HUES64 (cell line): ENCODE measurements at regions not wholly inside any gene's neighbourhood (a gene's known extent, or its start where the extent isn't known, plus 50 kb on each side); places are given as distances from the start of the nearest gene placed in this dataset.

Source experiments
- H3K27ac ChIP-seq: 2 replicates; pipeline ENCODE4 v1.7.0; 2013; ENCODE audit warnings: low read depth, low read length, inconsistent platforms
- H3K27me3 ChIP-seq: 2 replicates; pipeline ENCODE4 v1.6.1; 2013; ENCODE audit warnings: mild to moderate bottlenecking, low read length; ENCODE audit not compliant: insufficient read depth
- H3K36me3 ChIP-seq: 2 replicates; pipeline ENCODE4 v1.6.1; 2013; ENCODE audit warnings: mild to moderate bottlenecking, low read length; ENCODE audit not compliant: insufficient read depth
- H3K4me1 ChIP-seq: 2 replicates; pipeline ENCODE4 v1.6.1; 2013; ENCODE audit warnings: mild to moderate bottlenecking, low read length, moderate library complexity; ENCODE audit not compliant: insufficient read depth
- H3K4me3 ChIP-seq: 2 replicates; pipeline ENCODE4 v1.5.1; 2013; ENCODE audit warnings: mild to moderate bottlenecking, low read length, moderate library complexity
- H3K9ac ChIP-seq: 2 replicates; pipeline ENCODE4 v1.6.1; 2013; ENCODE audit warnings: mild to moderate bottlenecking, low read depth, low read length
- H3K9me3 ChIP-seq: 2 replicates; pipeline ENCODE4 v1.6.1; 2013; ENCODE audit warnings: low read depth, low read length; ENCODE audit not compliant: insufficient read depth
- WGBS: fragments of 150-250, 120-280 bp; methylation state at CpG from one replicate; pipeline ENCODE4 v1.1.7; 2013; ENCODE audit warnings: missing lambda C conversion rate; 5-methylcytosine and 5-hydroxymethylcytosine counted together

DNA sequence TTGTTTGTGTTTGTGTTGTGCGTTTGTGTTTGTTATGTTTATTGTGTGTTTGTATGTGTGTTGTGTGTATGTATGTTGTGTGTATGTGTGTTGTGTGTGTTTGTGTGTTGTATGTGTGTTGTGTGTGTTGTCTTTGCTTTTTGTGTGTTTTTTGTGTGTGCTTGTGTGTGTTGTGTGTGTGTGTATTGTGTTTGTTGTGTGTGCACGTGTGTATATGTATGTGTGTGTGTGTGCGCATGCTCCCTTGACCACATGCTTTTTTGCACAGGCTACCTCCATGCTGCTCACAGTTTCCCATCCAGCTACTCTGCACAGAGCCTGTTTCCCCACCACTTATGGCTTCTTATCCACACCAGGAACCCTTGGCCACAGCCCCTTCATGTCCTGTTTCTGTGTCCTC is 720.0 kb upstream of the ADAMTS16 start:
- Histone ChIP-seq H3K9ac (no peak overlapping the region), H3K36me3 (no peaks in the 10 kb centered on the region), H3K4me3 (no peak overlapping the region), H3K27me3 (no peaks in the 10 kb centered on the region), H3K27ac (no peak overlapping the region), H3K4me1 (no peaks in the 10 kb centered on the region), H3K9me3 (no peaks in the 10 kb centered on the region)
- 90% methylated on average over 3 of the region's 3 CpGs for WGBS

DNA sequence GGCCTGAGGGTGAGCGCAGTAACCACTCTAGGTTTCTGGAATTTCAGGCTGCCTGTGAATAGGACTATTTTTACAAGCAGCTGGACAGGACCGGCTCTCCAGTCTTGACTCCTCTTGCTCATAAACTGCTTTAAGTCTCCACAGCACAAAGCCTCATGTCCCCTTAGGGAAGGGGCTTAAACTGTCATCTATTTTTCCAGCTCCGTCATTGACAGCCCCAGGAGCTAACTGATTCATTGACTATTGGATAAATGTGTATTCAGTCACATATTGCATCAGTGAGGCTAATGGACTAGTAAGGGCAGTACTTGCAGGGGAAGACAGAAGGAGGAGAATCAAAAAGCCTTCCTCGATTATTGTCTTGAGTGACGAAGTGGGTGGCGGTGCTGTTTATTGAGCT is 719.4 kb upstream of the ADAMTS16 start:
- no peaks in the 10 kb centered on the region for H3K27me3 ChIP-seq
- H3K36me3 ChIP-seq: no peaks in the 10 kb centered on the region
- H3K4me3 ChIP-seq: no peak overlapping the region
- no peak overlapping the region for H3K9ac ChIP-seq
- H3K9me3 ChIP-seq: no peaks in the 10 kb centered on the region
- WGBS: 95% methylated on average over 5 of the region's 6 CpGs
- no peaks in the 10 kb centered on the region for H3K4me1 ChIP-seq
- no peak overlapping the region for H3K27ac ChIP-seq

DNA sequence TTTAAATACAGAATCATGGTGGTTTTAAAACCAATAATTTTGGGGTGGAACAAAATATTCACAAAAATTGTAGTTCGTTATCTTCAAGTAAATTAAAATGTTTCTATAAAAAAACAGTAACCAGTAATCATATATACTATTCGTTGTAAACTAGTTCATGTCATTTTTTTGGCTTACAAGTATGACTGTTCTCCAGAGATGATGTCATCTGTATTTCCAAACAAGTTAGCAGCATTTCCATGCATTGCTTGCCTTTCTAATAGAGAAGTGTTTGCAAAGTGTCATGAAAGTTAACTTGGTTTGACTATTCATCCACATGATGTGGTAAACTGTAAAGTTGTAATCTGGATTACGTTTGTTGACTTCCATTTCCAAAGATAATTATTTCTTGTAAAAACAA is 717.9 kb upstream of the ADAMTS16 start:
- Histone ChIP-seq H3K9me3 (no peaks in the 10 kb centered on the region), H3K4me3 (no peak overlapping the region), H3K27me3 (no peaks in the 10 kb centered on the region), H3K4me1 (no peaks in the 10 kb centered on the region), H3K9ac (no peak overlapping the region), H3K36me3 (no peaks in the 10 kb centered on the region), H3K27ac (no peak overlapping the region)
- WGBS: 82% methylated on average over 1 of the region's 3 CpGs

DNA sequence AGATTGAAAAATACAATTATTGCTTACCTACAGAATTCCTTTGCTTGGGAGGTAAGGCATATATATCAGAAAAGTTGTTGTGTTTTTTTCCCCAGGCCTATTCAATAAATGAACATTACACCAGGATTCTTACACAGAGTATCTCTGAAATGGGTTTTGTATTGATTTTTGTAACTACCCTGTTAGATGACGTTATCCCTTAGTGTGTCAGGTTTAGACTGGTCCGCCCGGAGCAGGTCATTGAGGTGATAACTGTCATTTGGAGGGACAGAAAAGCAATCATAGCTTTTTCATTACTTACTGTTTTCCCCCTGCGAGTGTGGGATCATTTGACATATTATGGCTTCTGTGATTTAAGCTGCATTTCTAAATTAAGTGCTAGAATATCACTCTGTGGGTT is 715.2 kb upstream of the ADAMTS16 start:
- Histone ChIP-seq H3K27ac (no peak overlapping the region), H3K9ac (no peak overlapping the region), H3K27me3 (no peaks in the 10 kb centered on the region), H3K4me1 (no peaks in the 10 kb centered on the region), H3K9me3 (no peaks in the 10 kb centered on the region), H3K36me3 (no peaks in the 10 kb centered on the region), H3K4me3 (no peak overlapping the region)
- WGBS: 96% methylated on average over 4 of the region's 4 CpGs

DNA sequence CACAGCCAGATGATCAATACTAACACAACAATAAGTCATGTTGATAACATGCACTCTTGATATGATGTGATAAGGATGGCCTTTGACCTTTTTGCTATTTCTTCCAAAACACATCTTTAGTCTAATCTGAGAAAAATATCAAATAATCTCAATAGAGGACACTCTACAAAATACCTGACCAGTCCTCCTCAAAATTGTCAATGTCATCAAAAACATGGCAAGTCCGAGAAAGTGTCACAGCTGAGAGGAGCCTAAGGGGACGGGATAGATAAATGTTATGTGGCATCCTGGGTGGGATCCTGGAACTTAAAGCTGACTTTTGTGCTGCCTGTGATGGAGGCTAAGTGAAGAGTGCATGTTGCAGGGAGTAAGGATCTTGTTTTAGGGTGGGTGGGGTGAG is 699.6 kb upstream of the ADAMTS16 start:
- H3K36me3 ChIP-seq: no peaks in the 10 kb centered on the region
- H3K9ac ChIP-seq: no peak overlapping the region
- H3K9me3 ChIP-seq: no peaks in the 10 kb centered on the region
- no peaks in the 10 kb centered on the region for H3K4me1 ChIP-seq
- no peaks in the 10 kb centered on the region for H3K27me3 ChIP-seq
- no peak overlapping the region for H3K27ac ChIP-seq
- no peak overlapping the region for H3K4me3 ChIP-seq
- WGBS: 90% methylated on average over 2 of the region's 2 CpGs

DNA sequence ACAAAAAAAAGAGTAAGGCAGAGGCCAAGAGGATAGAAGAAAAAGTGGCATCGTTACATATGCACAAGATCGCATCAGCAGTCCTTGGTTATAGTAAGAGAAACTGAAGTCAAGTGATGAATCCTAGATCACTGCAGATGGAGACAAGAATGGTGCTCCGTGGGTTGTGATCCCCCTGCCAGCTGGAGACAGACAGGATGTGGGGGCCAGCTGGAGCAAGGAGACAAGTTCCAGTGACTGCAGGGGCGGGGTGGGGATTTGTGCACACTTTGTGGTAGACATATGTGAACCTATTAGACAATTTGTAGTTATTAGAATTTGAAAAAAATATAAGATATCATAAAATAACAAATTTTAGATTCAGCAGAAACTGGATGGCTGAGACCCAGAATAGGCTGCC is 697.9 kb upstream of the ADAMTS16 start:
- H3K27me3 ChIP-seq: no peaks in the 10 kb centered on the region
- H3K4me3 ChIP-seq: no peak overlapping the region
- H3K9me3 ChIP-seq: peaks cover 3% of the 10 kb centered on the region; the same call in 1 of the 2 replicates
- H3K27ac ChIP-seq: no peak overlapping the region
- no peaks in the 10 kb centered on the region for H3K36me3 ChIP-seq
- WGBS: 89% methylated on average over 4 of the region's 4 CpGs
- H3K4me1 ChIP-seq: no peaks in the 10 kb centered on the region
- H3K9ac ChIP-seq: no peak overlapping the region

DNA sequence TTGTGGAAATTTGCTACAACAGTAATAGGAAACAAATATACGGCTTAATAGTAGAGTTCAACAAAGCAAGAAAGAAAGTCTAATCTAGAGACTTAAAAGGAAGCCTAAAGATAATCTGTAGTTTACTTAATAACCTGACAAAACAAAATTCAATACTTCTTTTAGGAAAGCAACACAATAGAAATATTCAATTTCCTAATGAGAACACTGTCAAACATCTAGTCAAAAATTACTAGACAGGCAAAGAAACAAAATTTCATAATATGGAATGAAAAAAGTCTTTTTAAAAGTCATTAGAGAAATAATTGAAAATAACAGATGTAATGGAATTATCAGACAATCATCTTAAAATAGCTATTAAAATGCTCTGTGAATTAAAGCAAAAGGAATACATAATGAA is 692.5 kb upstream of the ADAMTS16 start:
- H3K4me1 ChIP-seq: no peaks in the 10 kb centered on the region
- no peaks in the 10 kb centered on the region for H3K36me3 ChIP-seq
- peaks cover 15% of the 10 kb centered on the region; the same call in 1 of the 2 replicates for H3K9me3 ChIP-seq
- no CpG with 5 or more reads among the region's 1 CpG for WGBS
- no peak overlapping the region for H3K4me3 ChIP-seq
- H3K27ac ChIP-seq: no peak overlapping the region
- H3K9ac ChIP-seq: no peak overlapping the region
- no peaks in the 10 kb centered on the region for H3K27me3 ChIP-seq

DNA sequence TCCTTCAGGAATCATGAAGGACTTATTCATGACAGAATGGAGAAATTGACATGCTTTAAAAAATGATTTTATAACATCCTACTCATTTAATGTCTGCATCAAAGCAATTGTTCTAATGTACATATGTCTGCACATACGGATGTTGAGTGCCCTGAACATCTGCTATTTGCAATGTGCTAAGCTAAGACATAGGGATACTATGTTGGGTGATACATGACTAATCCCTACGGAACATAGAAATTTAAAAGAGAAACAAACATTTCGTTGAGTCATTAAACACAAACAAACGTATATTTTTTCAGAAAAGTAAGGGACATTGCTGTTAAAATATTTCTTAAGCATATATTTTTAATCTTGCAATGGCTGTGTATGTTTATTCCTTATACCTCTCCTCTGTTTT is 686.5 kb upstream of the ADAMTS16 start:
- H3K9me3 ChIP-seq: no peaks in the 10 kb centered on the region
- H3K9ac ChIP-seq: no peak overlapping the region
- H3K4me3 ChIP-seq: no peak overlapping the region
- WGBS: 91% methylated on average over 2 of the region's 4 CpGs
- no peaks in the 10 kb centered on the region for H3K36me3 ChIP-seq
- no peaks in the 10 kb centered on the region for H3K27me3 ChIP-seq
- H3K4me1 ChIP-seq: no peaks in the 10 kb centered on the region
- no peak overlapping the region for H3K27ac ChIP-seq

DNA sequence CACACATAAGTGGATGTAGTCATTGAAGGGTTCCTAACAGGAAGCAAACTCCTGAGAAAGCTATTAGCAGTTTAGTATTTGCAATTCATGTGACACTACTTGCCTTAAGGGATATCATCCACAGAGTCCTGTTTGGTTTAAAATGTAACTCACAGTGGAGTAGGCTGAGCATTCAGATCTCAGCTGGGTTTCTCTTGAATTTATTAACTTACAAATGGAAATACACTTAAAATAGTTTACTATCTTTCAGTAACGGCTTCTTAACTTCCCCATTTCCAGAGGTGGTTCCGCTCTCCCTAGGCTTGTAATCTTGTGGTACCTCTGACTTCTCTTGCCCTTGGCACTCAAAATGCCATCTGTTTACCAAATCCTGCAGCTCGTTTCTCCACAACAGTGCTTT is 660.7 kb upstream of the ADAMTS16 start:
- Histone ChIP-seq H3K4me3 (no peak overlapping the region), H3K4me1 (peaks cover 7% of the 10 kb centered on the region; the same call in 1 of the 2 replicates), H3K27ac (no peak overlapping the region), H3K9me3 (no peaks in the 10 kb centered on the region), H3K27me3 (no peaks in the 10 kb centered on the region), H3K9ac (no peak overlapping the region), H3K36me3 (no peaks in the 10 kb centered on the region)
- WGBS: 76% methylated on average over 3 of the region's 3 CpGs

DNA sequence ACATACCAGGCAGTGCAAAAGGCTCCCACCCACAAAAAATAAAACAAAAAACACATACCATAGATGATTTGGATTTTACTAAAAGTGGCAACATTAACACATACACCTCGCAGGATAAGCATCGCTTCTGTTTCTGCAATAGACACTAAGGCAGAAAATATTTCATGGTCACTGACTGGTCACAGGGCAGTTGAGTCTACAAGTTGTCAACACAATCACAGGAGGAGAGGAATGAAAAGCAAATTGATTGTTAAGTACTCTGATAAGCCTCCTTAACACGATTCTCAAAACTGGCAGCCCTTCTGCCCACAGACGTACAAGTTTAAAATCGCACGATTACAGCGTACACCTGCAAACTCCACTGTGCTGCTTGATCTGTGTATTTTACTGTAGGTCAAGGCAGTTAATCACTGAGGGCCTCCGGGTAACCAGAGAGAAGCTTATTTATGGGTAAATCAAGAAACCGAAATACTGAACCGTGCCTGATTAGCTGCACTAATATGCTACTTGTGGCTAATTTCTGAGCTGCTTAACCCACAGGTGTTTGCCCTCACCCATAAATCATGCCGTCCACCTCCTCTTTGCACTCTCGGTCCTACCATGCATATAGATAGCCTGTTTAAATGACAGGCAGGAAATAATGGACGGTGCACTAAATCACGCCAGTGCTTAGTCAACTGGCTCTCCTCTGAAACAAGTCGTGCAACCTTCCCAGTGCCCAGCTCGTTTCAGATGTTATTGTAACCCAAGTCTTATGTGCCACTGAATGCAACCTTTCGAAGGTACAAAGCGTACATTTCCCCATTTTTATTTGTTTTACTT is 659.4 kb upstream of the ADAMTS16 start:
- Histone ChIP-seq H3K27ac (no peak overlapping the region), H3K36me3 (no peaks in the 10 kb centered on the region), H3K4me3 (no peak overlapping the region), H3K4me1 (peaks cover 6% of the 10 kb centered on the region; the same call in 1 of the 2 replicates), H3K9me3 (no peaks in the 10 kb centered on the region), H3K9ac (no peak overlapping the region), H3K27me3 (no peaks in the 10 kb centered on the region)
- WGBS: 94% methylated on average over 18 of the region's 18 CpGs

DNA sequence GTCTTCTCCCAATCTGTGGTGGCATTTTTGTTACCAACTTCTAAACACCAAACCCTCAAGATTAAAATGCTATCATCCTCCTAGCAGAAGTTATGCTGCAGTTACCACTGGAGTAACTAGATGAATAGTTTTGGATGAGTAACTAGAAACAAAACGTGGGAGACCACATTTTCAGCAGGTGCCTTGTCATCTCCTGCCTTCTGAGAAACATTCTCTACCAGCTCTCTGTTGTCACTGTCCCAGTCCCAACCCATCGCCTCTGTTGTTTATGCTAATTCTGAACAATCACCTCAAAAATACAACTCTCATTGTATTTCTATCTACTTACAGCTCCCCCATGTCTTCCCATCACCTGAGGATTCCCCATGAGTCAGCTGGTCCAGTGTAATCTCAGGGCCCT is 652.5 kb upstream of the ADAMTS16 start:
- H3K36me3 ChIP-seq: no peaks in the 10 kb centered on the region
- no peak overlapping the region for H3K9ac ChIP-seq
- WGBS: 92% methylated on average over 2 of the region's 2 CpGs
- H3K27ac ChIP-seq: no peak overlapping the region
- H3K27me3 ChIP-seq: no peaks in the 10 kb centered on the region
- H3K4me1 ChIP-seq: no peaks in the 10 kb centered on the region
- no peak overlapping the region for H3K4me3 ChIP-seq
- H3K9me3 ChIP-seq: no peaks in the 10 kb centered on the region
